Left ventricle myocardium inferior (tissue), 1 donor: ENCODE measurements at regions not wholly inside any gene's neighbourhood (a gene's known extent, or its start where the extent isn't known, plus 50 kb on each side); places are given as distances from the start of the nearest gene placed in this dataset.

Experiments
- DNase-seq: peaks from one replicate; pipeline ENCODE4 v3.0.0-alpha.2; 2020
- H3K27ac ChIP-seq: fragments of 200-600 bp; replicated peaks from 2 replicates; pipeline ENCODE4 v1.8.0; 2021
- H3K27me3 ChIP-seq: fragments of 200-600 bp; 2 replicates; pipeline ENCODE4 v1.8.0; 2021; ENCODE audit warnings: low read depth
- H3K36me3 ChIP-seq: fragments of 200-600 bp; 2 replicates; pipeline ENCODE4 v1.8.0; 2021
- H3K4me1 ChIP-seq: fragments of 200-600 bp; 2 replicates; pipeline ENCODE4 v1.8.0; 2021
- H3K4me3 ChIP-seq: fragments of 200-600 bp; 2 replicates; pipeline ENCODE4 v1.8.0; 2021; ENCODE audit warnings: mild to moderate bottlenecking, moderate library complexity
- H3K9me3 ChIP-seq: fragments of 200-600 bp; replicated peaks from 2 replicates; pipeline ENCODE4 v1.8.0; 2021
- intact Hi-C: fragments of 100-400 bp; cut with micrococcal nuclease; formaldehyde crosslinking; loops from one replicate; pipeline ENCODE4 v1.11.0; 2022
- TF ChIP-seq, protein P1 (sequence below): fragments of 200-600 bp; IDR thresholded peaks from 2 replicates; pipeline ENCODE4 v1.8.0; 2021; ENCODE audit warnings: antibody characterized with exemption, mild to moderate bottlenecking, borderline replicate concordance
- donor health status: DM: no; HTN: yes; CAD: no; lungs with severe emphysema.

DNA sequence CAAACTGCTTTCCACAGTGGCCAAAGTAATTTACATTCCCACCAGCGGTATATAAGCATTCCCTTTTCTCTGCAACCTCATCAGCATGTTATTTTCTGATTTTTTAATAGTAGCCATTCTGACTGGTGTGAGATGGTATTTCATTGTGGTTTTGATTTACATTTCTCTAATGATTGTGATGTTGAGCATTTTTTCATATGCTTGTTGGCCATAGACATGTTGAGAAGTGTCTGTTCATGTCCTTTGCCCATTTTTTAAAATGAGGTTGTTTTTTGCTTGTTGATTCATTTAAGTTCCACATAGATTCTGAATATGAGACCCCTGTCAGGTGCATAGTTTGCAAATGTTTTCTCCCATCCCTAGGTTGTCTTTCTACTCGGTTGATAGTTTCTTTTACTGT lies 254.5 kb upstream of the MPDZ start:
- peaks cover 13% of the 10 kb centered on the region for H3K9me3 ChIP-seq
- no peaks in the 10 kb centered on the region for H3K27me3 ChIP-seq
- H3K4me3 ChIP-seq = no peak overlapping the region
- no peak for DNase-seq
- TF ChIP-seq, protein P1, sequence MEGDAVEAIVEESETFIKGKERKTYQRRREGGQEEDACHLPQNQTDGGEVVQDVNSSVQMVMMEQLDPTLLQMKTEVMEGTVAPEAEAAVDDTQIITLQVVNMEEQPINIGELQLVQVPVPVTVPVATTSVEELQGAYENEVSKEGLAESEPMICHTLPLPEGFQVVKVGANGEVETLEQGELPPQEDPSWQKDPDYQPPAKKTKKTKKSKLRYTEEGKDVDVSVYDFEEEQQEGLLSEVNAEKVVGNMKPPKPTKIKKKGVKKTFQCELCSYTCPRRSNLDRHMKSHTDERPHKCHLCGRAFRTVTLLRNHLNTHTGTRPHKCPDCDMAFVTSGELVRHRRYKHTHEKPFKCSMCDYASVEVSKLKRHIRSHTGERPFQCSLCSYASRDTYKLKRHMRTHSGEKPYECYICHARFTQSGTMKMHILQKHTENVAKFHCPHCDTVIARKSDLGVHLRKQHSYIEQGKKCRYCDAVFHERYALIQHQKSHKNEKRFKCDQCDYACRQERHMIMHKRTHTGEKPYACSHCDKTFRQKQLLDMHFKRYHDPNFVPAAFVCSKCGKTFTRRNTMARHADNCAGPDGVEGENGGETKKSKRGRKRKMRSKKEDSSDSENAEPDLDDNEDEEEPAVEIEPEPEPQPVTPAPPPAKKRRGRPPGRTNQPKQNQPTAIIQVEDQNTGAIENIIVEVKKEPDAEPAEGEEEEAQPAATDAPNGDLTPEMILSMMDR = no peak
- H3K4me1 ChIP-seq = peaks cover 17% of the 10 kb centered on the region
- intact Hi-C loops = no loop called here
- H3K36me3 ChIP-seq = no peaks in the 10 kb centered on the region
- H3K27ac ChIP-seq = no peak overlapping the region

DNA sequence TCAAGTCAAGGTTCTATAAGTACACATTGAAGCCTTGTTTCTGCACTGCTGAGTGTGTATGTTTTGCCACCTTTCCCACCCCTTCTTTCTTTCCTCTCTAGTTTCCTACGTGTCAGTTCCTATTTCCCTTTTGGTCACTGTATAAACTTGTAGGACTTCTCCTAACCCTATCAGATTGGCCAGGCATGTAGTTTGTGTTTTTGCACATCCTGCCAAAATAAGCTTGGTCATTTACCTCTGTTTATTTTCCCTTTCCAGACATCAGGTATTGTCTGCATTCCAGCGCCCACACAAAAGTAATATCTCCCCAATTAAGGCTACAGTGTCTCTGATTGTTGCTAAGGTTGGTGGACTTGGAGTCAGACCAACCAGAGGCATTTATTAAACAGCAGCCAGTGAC lies 252.9 kb upstream of the MPDZ start:
- intact Hi-C loops = no loop called here
- H3K4me3 ChIP-seq = no peak overlapping the region
- no peaks in the 10 kb centered on the region for H3K36me3 ChIP-seq
- H3K27ac ChIP-seq = no peak overlapping the region
- peaks cover 13% of the 10 kb centered on the region for H3K9me3 ChIP-seq
- H3K27me3 ChIP-seq = no peaks in the 10 kb centered on the region
- TF ChIP-seq, protein P1 = no peak
- DNase-seq = no peak
- H3K4me1 ChIP-seq = peaks cover 11% of the 10 kb centered on the region

DNA sequence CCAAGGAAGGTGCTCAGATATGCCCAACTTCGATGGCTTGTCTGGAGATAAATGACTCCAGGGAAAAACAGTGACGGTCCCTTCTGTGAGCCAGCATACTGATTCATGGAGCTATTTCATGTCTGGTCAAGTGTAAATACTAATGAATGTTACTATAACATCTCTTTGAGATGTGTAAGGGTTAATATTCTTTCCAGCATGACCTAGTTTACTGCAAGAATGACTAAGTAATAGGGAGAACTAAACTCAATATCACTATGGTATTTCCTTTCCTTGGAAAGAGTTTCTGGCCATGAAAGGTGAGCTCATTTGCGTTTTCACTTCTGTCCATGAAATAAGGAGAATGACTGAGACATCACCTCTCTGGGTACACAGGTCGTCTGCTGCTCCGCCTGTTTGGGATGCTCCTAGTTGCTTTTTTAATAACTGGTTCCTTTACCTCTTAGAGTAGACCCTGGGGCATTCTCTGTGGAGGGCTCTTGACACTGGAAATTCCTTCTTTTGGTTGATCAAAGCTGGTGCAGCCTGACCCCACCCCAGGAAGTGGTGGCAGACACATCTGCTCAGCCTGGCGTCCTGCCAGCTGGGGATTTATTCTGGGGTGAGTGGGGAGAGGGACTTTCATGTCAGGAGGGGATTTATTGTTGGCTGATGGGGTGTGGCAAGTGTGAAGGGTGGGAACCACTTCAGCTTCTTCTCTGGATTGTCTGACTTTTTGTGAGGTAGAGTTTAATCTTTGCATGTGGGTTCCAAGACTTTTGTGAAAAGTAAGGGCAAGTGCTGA lies 250.0 kb upstream of the MPDZ start:
- Histone ChIP-seq H3K9me3 (peaks cover 11% of the 10 kb centered on the region), H3K27me3 (no peaks in the 10 kb centered on the region), H3K4me1 (peaks cover 11% of the 10 kb centered on the region), H3K36me3 (no peaks in the 10 kb centered on the region), H3K4me3 (no peak overlapping the region), H3K27ac (no peak overlapping the region)
- intact Hi-C loops = no loop called here
- DNase-seq = no peak
- TF ChIP-seq, protein P1 = no peak

DNA sequence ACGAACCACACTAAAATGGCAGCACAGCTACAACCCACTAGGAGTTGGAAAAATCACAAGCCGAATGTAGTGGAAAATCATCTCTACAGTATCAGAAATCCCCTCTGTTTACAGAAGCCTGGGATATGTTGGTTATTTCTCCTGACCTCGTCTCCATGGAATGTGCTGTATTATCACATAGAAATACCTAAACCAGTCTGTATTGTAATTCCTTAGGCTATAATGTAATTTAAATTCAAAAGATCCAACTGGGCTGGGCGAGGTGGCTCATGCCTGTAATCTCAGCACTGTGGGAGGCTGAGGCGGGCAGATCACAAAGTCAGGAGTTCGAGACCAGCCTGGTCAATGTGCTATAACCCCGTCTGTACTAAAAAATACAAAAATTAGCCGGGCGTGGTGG lies 244.8 kb upstream of the MPDZ start:
- Histone ChIP-seq H3K27ac (no peak overlapping the region), H3K4me3 (no peak overlapping the region), H3K36me3 (no peaks in the 10 kb centered on the region), H3K9me3 (no peaks in the 10 kb centered on the region), H3K4me1 (peaks cover 10% of the 10 kb centered on the region), H3K27me3 (no peaks in the 10 kb centered on the region)
- no peak for DNase-seq
- intact Hi-C loops = no loop called here
- TF ChIP-seq, protein P1 = no peak

DNA sequence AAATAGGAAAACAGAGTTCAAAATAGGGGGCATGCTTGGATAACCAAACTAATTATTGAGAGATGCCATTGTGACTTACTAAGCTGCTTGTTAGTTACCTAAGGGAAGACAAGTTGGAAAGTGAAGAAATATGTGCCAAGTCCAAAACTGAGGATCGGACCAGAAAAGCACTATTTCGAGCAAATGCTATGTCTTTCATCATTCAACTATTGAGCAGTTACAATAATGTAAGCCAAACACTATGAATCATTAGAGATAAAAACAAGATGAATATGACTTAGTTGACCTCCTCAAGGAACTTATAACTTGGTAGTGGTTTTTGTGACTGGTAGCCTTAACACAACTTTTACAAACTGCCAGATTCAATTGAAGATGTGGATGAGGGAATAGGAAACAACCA lies 240.6 kb upstream of the MPDZ start:
- Histone ChIP-seq H3K27me3 (no peaks in the 10 kb centered on the region), H3K4me3 (no peak overlapping the region), H3K36me3 (no peaks in the 10 kb centered on the region), H3K27ac (no peak overlapping the region), H3K9me3 (no peaks in the 10 kb centered on the region), H3K4me1 (peaks cover 10% of the 10 kb centered on the region)
- TF ChIP-seq, protein P1 = no peak
- intact Hi-C loops = no loop called here
- DNase-seq = no peak
